CD14-positive monocyte (primary cell): ENCODE measurements at regions not wholly inside any gene's neighbourhood (a gene's known extent, or its start where the extent isn't known, plus 50 kb on each side); places are given as distances from the start of the nearest gene placed in this dataset.

Experiments
- DNase-seq, 3 donors: peaks; one replicate each; pipeline ENCODE4 v3.0.0-alpha.2; 2011 to 2022
- H2AFZ ChIP-seq: 2 replicates; pipeline ENCODE4 v1.6.0; 2012; ENCODE audit warnings: mild to moderate bottlenecking, low read depth, low read length, inconsistent platforms; ENCODE audit not compliant: insufficient read depth, poor library complexity, severe bottlenecking
- H3K27ac ChIP-seq, 2 donors: 1 replicate in 1 of 2; 2 replicates in 1 of 2; pipeline ENCODE4 v1.5.1; 2012 to 2013; ENCODE audit warnings: low read length in 2 of 2, control low read depth in 1 of 2, inconsistent platforms in 1 of 2, low read depth in 1 of 2, mild to moderate bottlenecking in 1 of 2
- H3K27me3 ChIP-seq, 2 donors: one replicate each; pipeline versions ENCODE4 v1.6.0 to v1.6.1; 2011 to 2013; ENCODE audit warnings: low read length in 2 of 2; ENCODE audit not compliant: control insufficient read depth in 2 of 2, insufficient read depth in 2 of 2
- H3K36me3 ChIP-seq, 2 donors: replicated peaks in 1 of 2; 1 replicate in 1 of 2; 2 replicates in 1 of 2; pipeline versions ENCODE4 v1.5.1 to v1.6.1; 2012 to 2013; ENCODE audit warnings: low read length in 2 of 2, control low read depth in 1 of 2, inconsistent platforms in 1 of 2, mild to moderate bottlenecking in 1 of 2; ENCODE audit not compliant: insufficient read depth in 2 of 2, control insufficient read depth in 1 of 2
- H3K4me1 ChIP-seq, 2 donors: 1 replicate in 1 of 2; 2 replicates in 1 of 2; pipeline versions ENCODE4 v1.5.1 to v1.6.1; 2012 to 2013; ENCODE audit warnings: low read length in 2 of 2, control low read depth in 1 of 2, inconsistent platforms in 1 of 2, mild to moderate bottlenecking in 1 of 2, moderate library complexity in 1 of 2; ENCODE audit not compliant: insufficient read depth in 2 of 2, control insufficient read depth in 1 of 2
- H3K4me2 ChIP-seq: replicated peaks from 2 replicates; pipeline ENCODE3; 2012; ENCODE audit warnings: low read length, moderate library complexity, mild to moderate bottlenecking; ENCODE audit not compliant: poor library complexity, severe bottlenecking; ENCODE audit errors: extremely low read depth
- H3K4me3 ChIP-seq, 3 experiments: fragments of 200-600 bp in 1 of 3; sonication (generic) in 1 of 3; replicated peaks in 1 of 3; 1 replicate in 2 of 3; 2 replicates in 1 of 3; pipeline ENCODE4 v1.5.1; 2011 to 2013; ENCODE audit warnings: low read length in 3 of 3, mild to moderate bottlenecking in 3 of 3, control low read depth in 2 of 3, low read depth in 2 of 3, inconsistent platforms in 1 of 3, moderate library complexity in 1 of 3
- H3K79me2 ChIP-seq: 2 replicates; pipeline ENCODE4 v1.6.0; 2012; ENCODE audit warnings: mild to moderate bottlenecking, control low read depth, inconsistent platforms, low read length, moderate library complexity; ENCODE audit not compliant: insufficient read depth
- H3K9ac ChIP-seq: 2 replicates; pipeline ENCODE4 v1.6.0; 2017; ENCODE audit warnings: low read length, mild to moderate bottlenecking; ENCODE audit not compliant: insufficient read depth, poor library complexity, severe bottlenecking
- H3K9me3 ChIP-seq, 2 donors: replicated peaks in 1 of 2; 1 replicate in 1 of 2; 2 replicates in 1 of 2; pipeline versions ENCODE4 v1.5.1 to v1.6.1; 2012 to 2013; ENCODE audit warnings: low read length in 2 of 2, control low read depth in 1 of 2; ENCODE audit not compliant: control insufficient read depth in 1 of 2, insufficient read depth in 1 of 2
- H4K20me1 ChIP-seq: 2 replicates; pipeline ENCODE4 v1.6.0; 2012; ENCODE audit warnings: mild to moderate bottlenecking, low read length, control low read depth, moderate library complexity; ENCODE audit not compliant: insufficient read depth
- H3K27ac Mint-ChIP-seq, 7 donors: one replicate each; pipeline ENCODE4 v1.8.0; 2020; ENCODE audit warnings: mild to moderate bottlenecking in 7 of 7, mixed read lengths in 7 of 7, moderate library complexity in 6 of 7, inconsistent platforms in 2 of 7
- H3K27me3 Mint-ChIP-seq, 3 donors: one replicate each; pipeline ENCODE4 v1.8.0; 2021 to 2022; ENCODE audit warnings: low read depth in 3 of 3, mild to moderate bottlenecking in 3 of 3, mixed read lengths in 3 of 3, moderate library complexity in 3 of 3, inconsistent platforms in 1 of 3
- H3K36me3 Mint-ChIP-seq, 2 donors: one replicate each; pipeline ENCODE4 v1.8.0; 2020; ENCODE audit warnings: mixed read lengths in 2 of 2, inconsistent platforms in 1 of 2, mild to moderate bottlenecking in 1 of 2
- H3K4me1 Mint-ChIP-seq: one replicate; pipeline ENCODE4 v1.8.0; 2020; ENCODE audit warnings: mild to moderate bottlenecking, mixed read lengths
- H3K4me3 Mint-ChIP-seq, 2 donors: one replicate each; pipeline ENCODE4 v1.8.0; 2020; ENCODE audit warnings: mild to moderate bottlenecking in 2 of 2, mixed read lengths in 2 of 2, moderate library complexity in 1 of 2
- H3K9me3 Mint-ChIP-seq, 7 donors: one replicate each; pipeline ENCODE4 v1.8.0; 2020 to 2022; ENCODE audit warnings: mixed read lengths in 7 of 7, mild to moderate bottlenecking in 6 of 7, moderate library complexity in 6 of 7, inconsistent platforms in 2 of 7
- CTCF ChIP-seq: fragments of 200-600 bp; IDR thresholded peaks from one replicate; pipeline ENCODE4 v1.8.0; 2022; ENCODE audit warnings: antibody characterized with exemption, mild to moderate bottlenecking
- WGBS: methylation state at CpG from one replicate; pipeline ENCODE4 v1.1.5; 2013; ENCODE audit warnings: missing lambda C conversion rate; ENCODE audit not compliant: insufficient coverage; 5-methylcytosine and 5-hydroxymethylcytosine counted together
- intact Hi-C, 2 donors: fragments of 100-400 bp; cut with micrococcal nuclease; formaldehyde crosslinking; loops; one replicate each; pipeline versions ENCODE4 v1.15.0 to v1.15.1; 2023

- Histone ChIP-seq H3K9ac (no peak overlapping the region), H3K27me3 (no peaks in the 10 kb centered on the region), H3K4me3 (no peak overlapping the region), H2AFZ (no peak overlapping the region), H3K4me2 (no peak overlapping the region), H3K36me3 (no peaks in the 10 kb centered on the region), H4K20me1 (no peaks in the 10 kb centered on the region), H3K9me3 (peaks cover 5 to 7% of the 10 kb centered on the region in 2 donors), H3K4me1 (no peaks in the 10 kb centered on the region), H3K27ac (no peak overlapping the region), H3K79me2 (no peaks in the 10 kb centered on the region)
- intact Hi-C loops, result no loop called here
- no peaks in the 10 kb centered on the region for H3K36me3 Mint-ChIP-seq
- H3K9me3 Mint-ChIP-seq, result peaks cover 2 to 14% (median 8%) of the 10 kb centered on the region in 7 donors
- H3K27ac Mint-ChIP-seq, result no peak overlapping the region
- no peak overlapping the region for H3K4me3 Mint-ChIP-seq
- DNase-seq, result no peak
- peaks cover 0 to 2% (median 0%) of the 10 kb centered on the region in 3 donors for H3K27me3 Mint-ChIP-seq
- H3K4me1 Mint-ChIP-seq, result peaks cover 4% of the 10 kb centered on the region
- WGBS, result no CpG with 5 or more reads among the region's 1 CpG
- TF ChIP-seq CTCF, result no peak
These were observed 80.0 kb upstream of the TMC3 start for GRCh38 chr15:81454024-81454423.

DNA sequence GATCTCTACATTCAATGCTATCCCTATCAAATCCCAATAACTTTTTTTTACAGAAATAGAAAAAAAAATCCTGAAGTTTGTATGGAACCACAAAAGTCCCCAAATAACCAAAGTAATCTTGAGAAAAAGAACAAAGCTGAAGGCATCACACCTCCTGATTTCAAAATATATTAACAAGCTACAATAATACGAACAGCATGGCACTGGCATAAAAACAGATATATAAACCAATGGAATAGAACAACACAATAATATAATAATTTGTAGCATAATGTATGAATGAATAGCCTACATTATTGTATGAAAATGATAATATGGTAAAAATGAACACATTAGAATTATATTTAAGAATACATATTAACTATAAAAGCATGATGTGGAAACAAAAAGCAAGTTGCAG, 76.7 kb upstream of the TMC3 start:
- Histone ChIP-seq H3K79me2 (no peaks in the 10 kb centered on the region), H3K4me1 (no peaks in the 10 kb centered on the region), H3K9ac (no peak overlapping the region), H3K4me2 (no peak overlapping the region), H3K36me3 (no peaks in the 10 kb centered on the region), H3K9me3 (no peaks in the 10 kb centered on the region), H2AFZ (no peak overlapping the region), H3K4me3 (no peak overlapping the region), H4K20me1 (no peaks in the 10 kb centered on the region), H3K27ac (no peak overlapping the region), H3K27me3 (no peaks in the 10 kb centered on the region)
- no peaks in the 10 kb centered on the region for H3K36me3 Mint-ChIP-seq
- no peak for TF ChIP-seq CTCF
- no peak for DNase-seq
- intact Hi-C loops, result no loop called here
- WGBS, result no CpG with 5 or more reads among the region's 1 CpG
- no peaks in the 10 kb centered on the region for H3K4me1 Mint-ChIP-seq
- H3K4me3 Mint-ChIP-seq, result no peak overlapping the region
- no peaks in the 10 kb centered on the region for H3K27me3 Mint-ChIP-seq
- H3K27ac Mint-ChIP-seq, result no peak overlapping the region
- peaks cover 0 to 10% (median 4%) of the 10 kb centered on the region in 7 donors for H3K9me3 Mint-ChIP-seq
